ENCODE measurements at regions not wholly inside any gene's neighbourhood (a gene's known extent, or its start where the extent isn't known, plus 50 kb on each side); places are given as distances from the start of the nearest gene placed in this dataset.
A peak's percentile ranks its signal among the peaks of the same experiment; 100 is the strongest.

GRCh38 chr16:85363427-85363826, 249.7 kb upstream of the GSE1 start:
- Histone ChIP-seq H2AFZ (ENCODE audit: low read depth, low read length) (no peak overlapping the region), H4K20me1 (ENCODE audit: insufficient read depth, low read length) (peaks cover 6% of the 10 kb centered on the region; the same call in 1 of the 2 replicates), H3K79me2 (ENCODE audit: insufficient read depth, low read length) (no peaks in the 10 kb centered on the region), H3K4me1 (ENCODE audit: insufficient read depth, low read length) (peaks cover 13% of the 10 kb centered on the region), H3K9me3 (ENCODE audit: insufficient read depth, low read length, severe bottlenecking) (no peaks in the 10 kb centered on the region), H3K27me3 (ENCODE audit: insufficient read depth, low read length, poor library complexity) (peaks cover 3% of the 10 kb centered on the region), H3K27ac (ENCODE audit: low read length) (no peak overlapping the region), H3K36me3 (ENCODE audit: insufficient read depth, low read length) (no peaks in the 10 kb centered on the region), H3K4me3 (ENCODE audit: low read depth in 1 of 2, low read length in 2 of 2) (no peak overlapping the region), H3K4me2 (ENCODE audit: insufficient read depth, low read length) (no peak overlapping the region), H3K9ac (ENCODE audit: low read depth, low read length) (no peak overlapping the region)
- DNase-seq (no peak), ATAC-seq (ENCODE audit: insufficient read depth, low read depth) (no peak)
- peak; percentile 19 for TF ChIP-seq CTCF (IDR thresholded peaks at IDR 0.05; ENCODE audit: borderline replicate concordance, extremely low read depth, low read length, poor library complexity, severe bottlenecking)
- no peak for TF ChIP-seq EZH2 (IDR thresholded peaks at IDR 0.05; ENCODE audit: borderline replicate concordance, low read depth, low read length, severe bottlenecking)

GRCh38 chr16:85363881-85364280, 249.2 kb upstream of the GSE1 start:
- TF ChIP-seq CTCF (IDR thresholded peaks at IDR 0.05; ENCODE audit: borderline replicate concordance, extremely low read depth, low read length, poor library complexity, severe bottlenecking), result no peak
- Histone ChIP-seq H4K20me1 (ENCODE audit: insufficient read depth, low read length) (peaks cover 6% of the 10 kb centered on the region; the same call in 1 of the 2 replicates), H3K36me3 (ENCODE audit: insufficient read depth, low read length) (no peaks in the 10 kb centered on the region), H3K9ac (ENCODE audit: low read depth, low read length) (no peak overlapping the region), H3K79me2 (ENCODE audit: insufficient read depth, low read length) (no peaks in the 10 kb centered on the region), H3K9me3 (ENCODE audit: insufficient read depth, low read length, severe bottlenecking) (no peaks in the 10 kb centered on the region), H2AFZ (ENCODE audit: low read depth, low read length) (no peak overlapping the region), H3K27me3 (ENCODE audit: insufficient read depth, low read length, poor library complexity) (peaks cover 3% of the 10 kb centered on the region), H3K4me2 (ENCODE audit: insufficient read depth, low read length) (no peak overlapping the region), H3K4me1 (ENCODE audit: insufficient read depth, low read length) (peaks cover 13% of the 10 kb centered on the region), H3K27ac (ENCODE audit: low read length) (no peak overlapping the region), H3K4me3 (ENCODE audit: low read depth in 1 of 2, low read length in 2 of 2) (no peak overlapping the region)
- ATAC-seq (ENCODE audit: insufficient read depth, low read depth), result no peak
- DNase-seq, result no peak

GRCh38 chr16:85364323-85365040, 248.6 kb upstream of the GSE1 start:
- H3K9ac ChIP-seq (ENCODE audit: low read depth, low read length), result no peak overlapping the region
- no peak overlapping the region for H3K4me2 ChIP-seq (ENCODE audit: insufficient read depth, low read length)

More at GRCh38 chr16:85364323-85365040, 248.6 kb upstream of the GSE1 start:
- Histone ChIP-seq H2AFZ (ENCODE audit: low read depth, low read length) (no peak overlapping the region), H3K4me3 (ENCODE audit: low read depth in 1 of 2, low read length in 2 of 2) (no peak overlapping the region), H3K27ac (ENCODE audit: low read length) (no peak overlapping the region), H3K79me2 (ENCODE audit: insufficient read depth, low read length) (no peaks in the 10 kb centered on the region), H3K36me3 (ENCODE audit: insufficient read depth, low read length) (no peaks in the 10 kb centered on the region), H3K27me3 (ENCODE audit: insufficient read depth, low read length, poor library complexity) (peaks cover 3% of the 10 kb centered on the region), H4K20me1 (ENCODE audit: insufficient read depth, low read length) (0 out of 2 replicates have a peak, but pooled peaks cover 3% of the 10 kb centered on the region), H3K4me1 (ENCODE audit: insufficient read depth, low read length) (peaks cover 13% of the 10 kb centered on the region), H3K9me3 (ENCODE audit: insufficient read depth, low read length, severe bottlenecking) (no peaks in the 10 kb centered on the region)
- DNase-seq (no peak), ATAC-seq (ENCODE audit: insufficient read depth, low read depth) (no peak)
- TF ChIP-seq EZH2 (IDR thresholded peaks at IDR 0.05; ENCODE audit: borderline replicate concordance, low read depth, low read length, severe bottlenecking), result no peak
- TF ChIP-seq CTCF (IDR thresholded peaks at IDR 0.05; ENCODE audit: borderline replicate concordance, extremely low read depth, low read length, poor library complexity, severe bottlenecking), result no peak
